WTC11 (cell line): ENCODE measurements at regions not wholly inside any gene's neighbourhood (a gene's known extent, or its start where the extent isn't known, plus 50 kb on each side); places are given as distances from the start of the nearest gene placed in this dataset.

Experiments used
- ATAC-seq: fragments of 200-7000 bp; cut with Tn5 transposase; 2 replicates; pipeline ENCODE4 v1.10.0; 2021; ENCODE audit warnings: mild to moderate bottlenecking, moderate library complexity
- CTCF ChIA-PET: fragments of 300-600 bp; sonication (Branson Sonifier 250); formaldehyde crosslinking; loops from one replicate; lab custom pipeline; 2021; ENCODE audit warnings: antibody characterized with exemption; lab: Charles Lee
- POLR2A ChIA-PET: fragments of 350-600 bp; sonication (Branson Sonifier 250); formaldehyde crosslinking; loops from one replicate; lab custom pipeline; 2021; ENCODE audit warnings: antibody characterized with exemption; lab: Charles Lee
- DNase-seq: peaks from one replicate; pipeline ENCODE4 v3.0.0; 2021; ENCODE audit warnings: low spot score
- H3K27ac Mint-ChIP-seq: 2 replicates; pipeline ENCODE4 v1.8.0; 2021; ENCODE audit warnings: mixed read lengths
- H3K27me3 Mint-ChIP-seq: 2 replicates; pipeline ENCODE4 v1.8.0; 2021; ENCODE audit warnings: low read depth, mild to moderate bottlenecking, moderate library complexity, mixed read lengths
- H3K36me3 Mint-ChIP-seq: 2 replicates; pipeline ENCODE4 v1.8.0; 2021; ENCODE audit warnings: mixed read lengths
- H3K4me1 Mint-ChIP-seq: 2 replicates; pipeline ENCODE4 v1.8.0; 2022; ENCODE audit warnings: mixed read lengths
- H3K4me3 Mint-ChIP-seq: 2 replicates; pipeline ENCODE4 v1.8.0; 2021; ENCODE audit warnings: mild to moderate bottlenecking, moderate library complexity, mixed read lengths
- H3K9me3 Mint-ChIP-seq: 2 replicates; pipeline ENCODE4 v1.8.0; 2021; ENCODE audit warnings: mixed read lengths
- ATF1 ChIP-seq: sonication (generic); formaldehyde crosslinking; IDR thresholded peaks from 2 replicates; pipeline ENCODE4 v1.8.1; 2023; ENCODE audit warnings: mild to moderate bottlenecking, moderate library complexity, missing genetic modification reagents
- PRRX2 ChIP-seq: fragments of 250-450 bp; sonication (Bioruptor Pico); IDR thresholded peaks from 2 replicates; pipeline ENCODE4 v1.8.0; 2021; ENCODE audit warnings: mild to moderate bottlenecking
- SP1 ChIP-seq: sonication (generic); formaldehyde crosslinking; conservative IDR thresholded peaks from 2 replicates; pipeline ENCODE4 v1.8.1; 2022; ENCODE audit warnings: missing genetic modification reagents
- ZNF263 ChIP-seq: sonication (generic); formaldehyde crosslinking; IDR thresholded peaks from 2 replicates; pipeline ENCODE4 v1.8.1; 2022; ENCODE audit warnings: low read depth, mild to moderate bottlenecking, moderate library complexity, missing genetic modification reagents
- TF ChIP-seq, protein P1 (sequence below): sonication (generic); formaldehyde crosslinking; IDR thresholded peaks from 2 replicates; pipeline ENCODE4 v1.8.1; 2022; ENCODE audit warnings: mild to moderate bottlenecking, missing genetic modification reagents, moderate library complexity, borderline replicate concordance
- TF ChIP-seq, protein P2 (sequence below): sonication (generic); formaldehyde crosslinking; IDR thresholded peaks from 2 replicates; pipeline ENCODE4 v1.8.0; 2023; ENCODE audit warnings: missing genetic modification reagents
- TF ChIP-seq, protein P3 (sequence below): sonication (generic); formaldehyde crosslinking; conservative IDR thresholded peaks from 2 replicates; pipeline ENCODE4 v1.8.1; 2023; ENCODE audit warnings: mild to moderate bottlenecking, low read depth, missing genetic modification reagents, moderate library complexity
- TF ChIP-seq, protein P4 (sequence below): sonication (generic); formaldehyde crosslinking; IDR thresholded peaks from 2 replicates; pipeline ENCODE4 v1.8.1; 2023; ENCODE audit warnings: mild to moderate bottlenecking, moderate library complexity, missing genetic modification reagents
- TF ChIP-seq, protein P5 (sequence below): sonication (generic); formaldehyde crosslinking; IDR thresholded peaks from 2 replicates; pipeline ENCODE4 v1.8.1; 2022; ENCODE audit warnings: mild to moderate bottlenecking, moderate library complexity, missing genetic modification reagents
- TF ChIP-seq, protein P6 (sequence below): sonication (generic); formaldehyde crosslinking; IDR thresholded peaks from 2 replicates; pipeline ENCODE4 v1.8.0; 2023; ENCODE audit warnings: missing genetic modification reagents, mild to moderate bottlenecking, borderline replicate concordance

DNA sequence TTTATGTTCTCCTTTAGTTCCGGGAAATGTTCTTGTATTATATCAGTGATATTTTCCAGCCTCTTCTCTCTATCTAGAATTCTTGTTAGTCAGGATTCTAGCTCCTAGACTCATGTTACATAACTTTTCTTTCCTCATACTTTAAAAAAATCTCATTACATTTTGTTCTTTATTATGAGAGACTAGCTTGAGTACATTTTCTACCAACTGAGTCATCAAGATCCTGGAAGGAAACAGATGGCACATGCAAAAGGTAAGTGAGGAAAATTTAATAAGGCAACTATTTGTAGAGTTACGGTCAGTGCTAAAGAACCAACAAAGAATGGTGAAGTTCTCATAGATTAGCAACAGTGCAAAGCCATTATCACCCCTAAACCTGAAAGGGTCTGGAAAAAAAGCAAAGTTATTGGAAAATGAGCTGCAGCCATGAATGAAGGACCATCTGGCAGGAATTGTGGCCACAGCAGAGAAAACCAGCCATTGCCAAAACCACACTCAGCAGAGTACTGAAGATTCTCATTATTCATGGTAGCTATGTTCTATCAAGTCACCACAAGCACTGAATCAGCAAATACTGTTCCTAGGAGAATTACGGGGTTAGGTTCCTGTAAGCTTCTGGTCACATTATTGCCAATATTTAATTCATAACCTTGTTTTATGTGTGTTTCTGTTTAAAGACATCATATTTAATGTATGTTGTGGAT, 98.3 kb upstream of the C7orf33 start (continued):
- TF ChIP-seq, protein P1, sequence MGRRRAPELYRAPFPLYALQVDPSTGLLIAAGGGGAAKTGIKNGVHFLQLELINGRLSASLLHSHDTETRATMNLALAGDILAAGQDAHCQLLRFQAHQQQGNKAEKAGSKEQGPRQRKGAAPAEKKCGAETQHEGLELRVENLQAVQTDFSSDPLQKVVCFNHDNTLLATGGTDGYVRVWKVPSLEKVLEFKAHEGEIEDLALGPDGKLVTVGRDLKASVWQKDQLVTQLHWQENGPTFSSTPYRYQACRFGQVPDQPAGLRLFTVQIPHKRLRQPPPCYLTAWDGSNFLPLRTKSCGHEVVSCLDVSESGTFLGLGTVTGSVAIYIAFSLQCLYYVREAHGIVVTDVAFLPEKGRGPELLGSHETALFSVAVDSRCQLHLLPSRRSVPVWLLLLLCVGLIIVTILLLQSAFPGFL (CRISPR knock-in tag) = no peak
- TF ChIP-seq, protein P2, sequence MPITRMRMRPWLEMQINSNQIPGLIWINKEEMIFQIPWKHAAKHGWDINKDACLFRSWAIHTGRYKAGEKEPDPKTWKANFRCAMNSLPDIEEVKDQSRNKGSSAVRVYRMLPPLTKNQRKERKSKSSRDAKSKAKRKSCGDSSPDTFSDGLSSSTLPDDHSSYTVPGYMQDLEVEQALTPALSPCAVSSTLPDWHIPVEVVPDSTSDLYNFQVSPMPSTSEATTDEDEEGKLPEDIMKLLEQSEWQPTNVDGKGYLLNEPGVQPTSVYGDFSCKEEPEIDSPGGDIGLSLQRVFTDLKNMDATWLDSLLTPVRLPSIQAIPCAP (CRISPR knock-in tag) = no peak
- TF ChIP-seq, protein P3, sequence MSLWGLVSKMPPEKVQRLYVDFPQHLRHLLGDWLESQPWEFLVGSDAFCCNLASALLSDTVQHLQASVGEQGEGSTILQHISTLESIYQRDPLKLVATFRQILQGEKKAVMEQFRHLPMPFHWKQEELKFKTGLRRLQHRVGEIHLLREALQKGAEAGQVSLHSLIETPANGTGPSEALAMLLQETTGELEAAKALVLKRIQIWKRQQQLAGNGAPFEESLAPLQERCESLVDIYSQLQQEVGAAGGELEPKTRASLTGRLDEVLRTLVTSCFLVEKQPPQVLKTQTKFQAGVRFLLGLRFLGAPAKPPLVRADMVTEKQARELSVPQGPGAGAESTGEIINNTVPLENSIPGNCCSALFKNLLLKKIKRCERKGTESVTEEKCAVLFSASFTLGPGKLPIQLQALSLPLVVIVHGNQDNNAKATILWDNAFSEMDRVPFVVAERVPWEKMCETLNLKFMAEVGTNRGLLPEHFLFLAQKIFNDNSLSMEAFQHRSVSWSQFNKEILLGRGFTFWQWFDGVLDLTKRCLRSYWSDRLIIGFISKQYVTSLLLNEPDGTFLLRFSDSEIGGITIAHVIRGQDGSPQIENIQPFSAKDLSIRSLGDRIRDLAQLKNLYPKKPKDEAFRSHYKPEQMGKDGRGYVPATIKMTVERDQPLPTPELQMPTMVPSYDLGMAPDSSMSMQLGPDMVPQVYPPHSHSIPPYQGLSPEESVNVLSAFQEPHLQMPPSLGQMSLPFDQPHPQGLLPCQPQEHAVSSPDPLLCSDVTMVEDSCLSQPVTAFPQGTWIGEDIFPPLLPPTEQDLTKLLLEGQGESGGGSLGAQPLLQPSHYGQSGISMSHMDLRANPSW = no peak
- no peak for TF ChIP-seq SP1

DNA sequence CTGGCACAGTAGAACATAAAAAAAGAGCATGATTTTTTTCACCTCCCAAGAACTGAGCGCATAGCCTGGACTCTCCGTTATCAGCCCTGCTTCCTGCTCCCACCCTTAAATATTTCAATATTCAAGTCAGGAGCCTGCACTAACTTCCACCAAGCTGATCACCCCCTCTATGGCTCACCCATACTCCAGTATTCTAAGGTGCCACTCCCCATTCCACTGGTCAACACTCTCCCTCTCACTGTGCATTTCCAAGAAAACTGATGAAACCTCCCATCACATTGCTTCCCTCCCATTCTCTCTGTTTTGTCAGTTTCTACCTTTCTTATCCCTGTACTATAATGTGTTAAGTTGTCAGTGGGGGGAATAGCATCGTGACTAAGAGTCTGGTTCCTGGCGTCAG, 95.0 kb upstream of the C7orf33 start:
- POLR2A ChIA-PET = no interaction called here
- no peak overlapping the region for H3K4me3 Mint-ChIP-seq
- H3K36me3 Mint-ChIP-seq = peaks cover 9% of the 10 kb centered on the region
- H3K27me3 Mint-ChIP-seq = no peaks in the 10 kb centered on the region; the same call in 1 of the 2 replicates
- H3K9me3 Mint-ChIP-seq = peaks cover 21% of the 10 kb centered on the region
- ATAC-seq = no peak
- H3K4me1 Mint-ChIP-seq = peaks cover 4% of the 10 kb centered on the region
- TF ChIP-seq, protein P4, sequence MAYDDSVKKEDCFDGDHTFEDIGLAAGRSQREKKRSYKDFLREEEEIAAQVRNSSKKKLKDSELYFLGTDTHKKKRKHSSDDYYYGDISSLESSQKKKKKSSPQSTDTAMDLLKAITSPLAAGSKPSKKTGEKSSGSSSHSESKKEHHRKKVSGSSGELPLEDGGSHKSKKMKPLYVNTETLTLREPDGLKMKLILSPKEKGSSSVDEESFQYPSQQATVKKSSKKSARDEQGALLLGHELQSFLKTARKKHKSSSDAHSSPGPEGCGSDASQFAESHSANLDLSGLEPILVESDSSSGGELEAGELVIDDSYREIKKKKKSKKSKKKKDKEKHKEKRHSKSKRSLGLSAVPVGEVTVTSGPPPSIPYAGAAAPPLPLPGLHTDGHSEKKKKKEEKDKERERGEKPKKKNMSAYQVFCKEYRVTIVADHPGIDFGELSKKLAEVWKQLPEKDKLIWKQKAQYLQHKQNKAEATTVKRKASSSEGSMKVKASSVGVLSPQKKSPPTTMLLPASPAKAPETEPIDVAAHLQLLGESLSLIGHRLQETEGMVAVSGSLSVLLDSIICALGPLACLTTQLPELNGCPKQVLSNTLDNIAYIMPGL (CRISPR knock-in tag) = no peak
- TF ChIP-seq PRRX2 (CRISPR knock-in tag) (no peak), ATF1 (CRISPR knock-in tag) (no peak), ZNF263 (no peak)
- TF ChIP-seq, protein P5, sequence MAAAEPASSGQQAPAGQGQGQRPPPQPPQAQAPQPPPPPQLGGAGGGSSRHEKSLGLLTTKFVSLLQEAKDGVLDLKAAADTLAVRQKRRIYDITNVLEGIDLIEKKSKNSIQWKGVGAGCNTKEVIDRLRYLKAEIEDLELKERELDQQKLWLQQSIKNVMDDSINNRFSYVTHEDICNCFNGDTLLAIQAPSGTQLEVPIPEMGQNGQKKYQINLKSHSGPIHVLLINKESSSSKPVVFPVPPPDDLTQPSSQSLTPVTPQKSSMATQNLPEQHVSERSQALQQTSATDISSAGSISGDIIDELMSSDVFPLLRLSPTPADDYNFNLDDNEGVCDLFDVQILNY (CRISPR knock-in tag) = no peak
- TF ChIP-seq, protein P6, sequence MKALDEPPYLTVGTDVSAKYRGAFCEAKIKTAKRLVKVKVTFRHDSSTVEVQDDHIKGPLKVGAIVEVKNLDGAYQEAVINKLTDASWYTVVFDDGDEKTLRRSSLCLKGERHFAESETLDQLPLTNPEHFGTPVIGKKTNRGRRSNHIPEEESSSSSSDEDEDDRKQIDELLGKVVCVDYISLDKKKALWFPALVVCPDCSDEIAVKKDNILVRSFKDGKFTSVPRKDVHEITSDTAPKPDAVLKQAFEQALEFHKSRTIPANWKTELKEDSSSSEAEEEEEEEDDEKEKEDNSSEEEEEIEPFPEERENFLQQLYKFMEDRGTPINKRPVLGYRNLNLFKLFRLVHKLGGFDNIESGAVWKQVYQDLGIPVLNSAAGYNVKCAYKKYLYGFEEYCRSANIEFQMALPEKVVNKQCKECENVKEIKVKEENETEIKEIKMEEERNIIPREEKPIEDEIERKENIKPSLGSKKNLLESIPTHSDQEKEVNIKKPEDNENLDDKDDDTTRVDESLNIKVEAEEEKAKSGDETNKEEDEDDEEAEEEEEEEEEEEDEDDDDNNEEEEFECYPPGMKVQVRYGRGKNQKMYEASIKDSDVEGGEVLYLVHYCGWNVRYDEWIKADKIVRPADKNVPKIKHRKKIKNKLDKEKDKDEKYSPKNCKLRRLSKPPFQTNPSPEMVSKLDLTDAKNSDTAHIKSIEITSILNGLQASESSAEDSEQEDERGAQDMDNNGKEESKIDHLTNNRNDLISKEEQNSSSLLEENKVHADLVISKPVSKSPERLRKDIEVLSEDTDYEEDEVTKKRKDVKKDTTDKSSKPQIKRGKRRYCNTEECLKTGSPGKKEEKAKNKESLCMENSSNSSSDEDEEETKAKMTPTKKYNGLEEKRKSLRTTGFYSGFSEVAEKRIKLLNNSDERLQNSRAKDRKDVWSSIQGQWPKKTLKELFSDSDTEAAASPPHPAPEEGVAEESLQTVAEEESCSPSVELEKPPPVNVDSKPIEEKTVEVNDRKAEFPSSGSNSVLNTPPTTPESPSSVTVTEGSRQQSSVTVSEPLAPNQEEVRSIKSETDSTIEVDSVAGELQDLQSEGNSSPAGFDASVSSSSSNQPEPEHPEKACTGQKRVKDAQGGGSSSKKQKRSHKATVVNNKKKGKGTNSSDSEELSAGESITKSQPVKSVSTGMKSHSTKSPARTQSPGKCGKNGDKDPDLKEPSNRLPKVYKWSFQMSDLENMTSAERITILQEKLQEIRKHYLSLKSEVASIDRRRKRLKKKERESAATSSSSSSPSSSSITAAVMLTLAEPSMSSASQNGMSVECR (CRISPR knock-in tag) = no peak
- no peak overlapping the region for H3K27ac Mint-ChIP-seq
- CTCF ChIA-PET = interaction anchor here (0.6 to 1.4 kb wide), 2 partner anchors 233 to 468 kb away, joined by 3 to 5 read pairs; no protein-coding TSS in a partner anchor
- no peak for DNase-seq
